Stimulated activated effector memory CD8-positive, alpha-beta T cell treated with anti-CD3 and anti-CD28 coated beads, Interleukin-12 subunit alpha, Interleukin-12 subunit beta, amount 100 ng/mL, for 72 hours (primary cell): ENCODE measurements at regions not wholly inside any gene's neighbourhood (a gene's known extent, or its start where the extent isn't known, plus 50 kb on each side); places are given as distances from the start of the nearest gene placed in this dataset.

Experiments used
- ATAC-seq: fragments of 150-1000 bp; cut with Tn5 transposase; 2 replicates; pipeline ENCODE4 v1.10.0; 2021
- DNase-seq, 2 donors: peaks; one replicate each; pipeline ENCODE4 v3.0.0; 2021 to 2022; ENCODE audit warnings: low spot score in 2 of 2
- H3K27ac Mint-ChIP-seq: one replicate; pipeline ENCODE4 v1.8.0; 2022; ENCODE audit warnings: mild to moderate bottlenecking, mixed read lengths
- H3K36me3 Mint-ChIP-seq: one replicate; pipeline ENCODE4 v1.8.0; 2022; ENCODE audit warnings: mild to moderate bottlenecking, mixed read lengths
- H3K4me1 Mint-ChIP-seq: one replicate; pipeline ENCODE4 v1.8.0; 2022; ENCODE audit warnings: mixed read lengths
- H3K4me3 Mint-ChIP-seq: one replicate; pipeline ENCODE4 v1.8.0; 2022; ENCODE audit warnings: mild to moderate bottlenecking, mixed read lengths
- H3K9me3 Mint-ChIP-seq: one replicate; pipeline ENCODE4 v1.8.0; 2022; ENCODE audit warnings: mixed read lengths

DNA sequence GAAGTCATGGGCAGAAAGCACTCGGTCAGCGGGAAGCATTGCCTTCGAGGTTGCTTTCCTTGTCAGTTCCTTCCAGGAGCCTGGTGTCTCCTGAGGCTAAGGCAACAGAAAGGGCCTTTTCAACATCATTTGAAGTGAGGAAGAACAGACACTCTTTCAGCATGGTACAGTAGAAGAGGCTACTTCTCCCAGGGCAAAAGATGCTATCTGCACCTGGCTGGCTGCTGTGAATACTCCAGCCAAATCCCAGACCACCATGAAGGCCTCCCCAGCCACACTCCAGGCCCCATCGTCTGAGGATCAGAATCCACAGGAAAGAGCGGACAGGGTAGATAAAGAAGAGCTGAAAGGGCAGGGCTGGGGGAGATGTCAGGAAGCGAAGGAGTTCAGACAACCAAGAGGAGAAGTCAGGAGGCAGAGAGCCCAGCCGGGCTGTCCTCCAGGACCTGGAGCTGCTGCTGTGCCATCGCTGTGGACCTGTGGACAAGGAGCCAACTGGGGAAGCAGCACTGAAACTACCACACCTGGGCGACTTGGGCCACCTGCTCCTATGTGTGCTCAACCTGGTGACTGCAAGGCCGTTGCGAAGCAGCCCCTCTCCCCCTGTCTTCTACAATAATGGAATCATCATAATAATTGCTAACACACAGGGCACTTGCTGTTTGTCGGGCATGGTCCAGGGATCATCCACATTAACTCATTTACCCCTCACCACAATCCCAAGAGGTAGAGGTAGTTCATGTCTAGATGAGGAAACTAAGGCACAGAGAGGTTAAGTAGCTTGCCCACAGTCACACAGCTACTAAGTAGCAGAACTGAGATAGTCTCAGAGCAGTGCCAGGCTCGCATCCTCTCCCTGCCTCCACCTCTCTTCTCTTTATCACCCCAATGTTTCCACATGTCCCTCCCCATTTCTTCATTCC lies 88.0 kb upstream of the ZBTB40 start:
- H3K36me3 Mint-ChIP-seq: no peaks in the 10 kb centered on the region
- ATAC-seq (no peak), DNase-seq (no peak)
- no peak overlapping the region for H3K27ac Mint-ChIP-seq
- no peak overlapping the region for H3K4me3 Mint-ChIP-seq
- no peaks in the 10 kb centered on the region for H3K9me3 Mint-ChIP-seq
- peaks cover 7% of the 10 kb centered on the region for H3K4me1 Mint-ChIP-seq

DNA sequence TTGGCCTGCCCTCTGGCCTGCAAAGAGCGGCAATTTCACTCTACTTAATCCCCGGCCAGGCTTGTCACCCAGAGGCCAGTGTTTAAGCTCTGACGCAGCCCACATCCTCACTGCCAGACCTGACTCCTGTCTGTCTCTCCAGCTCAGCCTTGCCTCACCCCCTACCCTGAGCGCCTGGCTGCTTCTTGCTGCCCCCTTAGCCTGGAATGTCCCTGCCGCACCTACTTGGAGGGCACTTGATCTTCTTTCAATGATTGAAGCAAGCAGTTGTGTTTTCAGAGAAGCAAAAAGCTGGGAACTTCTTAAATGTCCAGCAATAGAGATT lies 87.4 kb upstream of the ZBTB40 start:
- H3K36me3 Mint-ChIP-seq: no peaks in the 10 kb centered on the region
- no peaks in the 10 kb centered on the region for H3K9me3 Mint-ChIP-seq
- DNase-seq (no peak), ATAC-seq (no peak)
- H3K4me1 Mint-ChIP-seq: peaks cover 7% of the 10 kb centered on the region
- no peak overlapping the region for H3K4me3 Mint-ChIP-seq
- no peak overlapping the region for H3K27ac Mint-ChIP-seq

DNA sequence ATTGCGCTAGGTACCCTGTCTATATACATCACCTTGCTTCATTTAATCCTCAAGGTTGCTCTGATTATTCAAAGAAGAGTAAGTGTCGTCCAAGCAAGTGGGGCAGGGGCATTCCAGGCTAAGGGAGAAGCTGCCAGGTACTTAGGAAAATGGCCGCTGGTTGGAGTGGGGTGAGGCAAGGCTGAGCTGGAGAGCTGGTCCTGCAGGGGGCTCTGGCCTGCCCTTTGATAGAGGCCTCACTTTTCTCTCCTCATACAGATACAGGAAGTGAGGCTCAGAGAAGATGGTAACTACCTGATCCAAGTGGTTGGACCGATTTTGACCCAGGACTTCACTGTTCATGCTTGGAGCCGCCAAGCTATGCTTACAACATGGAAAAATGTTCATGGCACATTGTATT lies 86.9 kb upstream of the ZBTB40 start:
- Mint-ChIP-seq H3K4me1 (peaks cover 7% of the 10 kb centered on the region), H3K4me3 (no peak overlapping the region), H3K9me3 (no peaks in the 10 kb centered on the region), H3K36me3 (no peaks in the 10 kb centered on the region), H3K27ac (no peak overlapping the region)
- ATAC-seq (no peak), DNase-seq (no peak)

DNA sequence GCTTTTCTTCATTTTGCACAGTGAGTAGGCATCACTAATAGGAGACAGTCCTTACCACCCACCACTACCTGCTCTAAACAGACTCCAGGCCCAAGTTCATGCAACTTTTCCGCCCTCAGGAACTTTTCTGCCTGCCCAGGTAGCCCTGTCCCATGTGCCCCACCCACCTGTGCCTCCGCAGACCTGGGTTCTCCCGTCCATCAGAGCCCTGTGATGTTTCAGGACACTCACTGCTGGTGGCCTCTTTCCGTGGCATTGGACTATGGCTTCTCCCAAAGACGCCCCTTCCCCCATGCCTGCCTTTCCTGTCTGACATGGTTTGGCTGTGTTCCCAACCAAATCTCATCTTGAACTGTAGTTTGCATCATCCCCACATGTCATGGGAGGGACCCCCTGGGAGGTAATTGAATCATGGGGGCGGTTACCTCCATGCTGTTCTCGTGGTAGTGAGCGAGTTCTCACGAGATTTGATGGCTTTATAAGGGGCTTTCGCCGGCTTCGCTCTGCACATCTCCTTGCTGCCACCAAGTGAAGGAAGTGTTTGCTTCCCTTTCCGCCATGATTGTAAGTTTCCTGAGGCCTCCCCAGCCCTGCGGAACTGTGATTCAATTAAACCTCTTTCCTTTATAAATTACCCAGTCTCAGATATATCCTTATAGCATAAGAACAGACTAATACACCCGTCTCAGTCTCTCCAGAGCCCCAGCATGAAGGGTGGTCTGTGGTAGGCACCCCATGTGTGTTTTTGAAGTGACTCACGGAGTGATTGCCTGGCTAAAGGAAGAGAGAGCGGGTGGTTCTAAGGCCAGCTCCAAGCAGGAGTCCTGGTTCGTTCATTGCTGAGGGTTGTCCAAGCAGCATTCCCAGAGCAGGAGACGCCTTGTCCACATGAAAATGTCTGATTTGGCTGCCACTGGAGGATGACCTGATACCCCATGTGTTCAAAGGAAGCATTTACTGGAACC lies 86.0 kb upstream of the ZBTB40 start:
- no peaks in the 10 kb centered on the region for H3K9me3 Mint-ChIP-seq
- H3K36me3 Mint-ChIP-seq: no peaks in the 10 kb centered on the region
- H3K4me1 Mint-ChIP-seq: peaks cover 3% of the 10 kb centered on the region
- no peak overlapping the region for H3K27ac Mint-ChIP-seq
- H3K4me3 Mint-ChIP-seq: no peak overlapping the region
- DNase-seq: no peak
- no peak for ATAC-seq

GRCh38 chr1:22366346-22366745 lies 85.3 kb upstream of the ZBTB40 start:
- H3K4me3 Mint-ChIP-seq: no peak overlapping the region
- no peaks in the 10 kb centered on the region for H3K9me3 Mint-ChIP-seq
- no peaks in the 10 kb centered on the region for H3K4me1 Mint-ChIP-seq
- DNase-seq (no peak), ATAC-seq (no peak)
- H3K27ac Mint-ChIP-seq: no peak overlapping the region
- H3K36me3 Mint-ChIP-seq: no peaks in the 10 kb centered on the region

- no peak overlapping the region for H3K4me3 Mint-ChIP-seq
- no peaks in the 10 kb centered on the region for H3K9me3 Mint-ChIP-seq
- H3K27ac Mint-ChIP-seq: no peak overlapping the region
- ATAC-seq: no peak
- H3K4me1 Mint-ChIP-seq: no peaks in the 10 kb centered on the region
- no peaks in the 10 kb centered on the region for H3K36me3 Mint-ChIP-seq
- DNase-seq: no peak
Observed at GRCh38 chr1:22368125-22368524, 83.5 kb upstream of the ZBTB40 start.

GRCh38 chr1:22369294-22370189 lies 82.1 kb upstream of the ZBTB40 start:
- DNase-seq (no peak), ATAC-seq (no peak)
- H3K4me1 Mint-ChIP-seq: no peaks in the 10 kb centered on the region
- no peak overlapping the region for H3K4me3 Mint-ChIP-seq
- H3K27ac Mint-ChIP-seq: no peak overlapping the region
- H3K36me3 Mint-ChIP-seq: no peaks in the 10 kb centered on the region
- H3K9me3 Mint-ChIP-seq: no peaks in the 10 kb centered on the region

GRCh38 chr1:22370190-22370498 lies 81.5 kb upstream of the ZBTB40 start:
- no peaks in the 10 kb centered on the region for H3K9me3 Mint-ChIP-seq
- no peaks in the 10 kb centered on the region for H3K4me1 Mint-ChIP-seq
- H3K27ac Mint-ChIP-seq: no peak overlapping the region
- DNase-seq (no peak), ATAC-seq (no peak)
- H3K4me3 Mint-ChIP-seq: no peak overlapping the region
- H3K36me3 Mint-ChIP-seq: no peaks in the 10 kb centered on the region

- Mint-ChIP-seq H3K36me3 (no peaks in the 10 kb centered on the region), H3K4me3 (no peak overlapping the region), H3K27ac (no peak overlapping the region), H3K4me1 (no peaks in the 10 kb centered on the region), H3K9me3 (no peaks in the 10 kb centered on the region)
- ATAC-seq (no peak), DNase-seq (no peak)
Observed at GRCh38 chr1:22371408-22371807, 80.2 kb upstream of the ZBTB40 start.

- no peak overlapping the region for H3K4me3 Mint-ChIP-seq
- DNase-seq (no peak), ATAC-seq (no peak)
- no peaks in the 10 kb centered on the region for H3K4me1 Mint-ChIP-seq
- H3K9me3 Mint-ChIP-seq: no peaks in the 10 kb centered on the region
- H3K27ac Mint-ChIP-seq: no peak overlapping the region
- H3K36me3 Mint-ChIP-seq: no peaks in the 10 kb centered on the region
Observed at GRCh38 chr1:22373252-22373651, 78.4 kb upstream of the ZBTB40 start.

GRCh38 chr1:22374001-22374400 lies 77.7 kb upstream of the ZBTB40 start:
- ATAC-seq (no peak), DNase-seq (no peak)
- Mint-ChIP-seq H3K27ac (no peak overlapping the region), H3K36me3 (no peaks in the 10 kb centered on the region), H3K4me1 (no peaks in the 10 kb centered on the region), H3K4me3 (no peak overlapping the region), H3K9me3 (no peaks in the 10 kb centered on the region)

DNA sequence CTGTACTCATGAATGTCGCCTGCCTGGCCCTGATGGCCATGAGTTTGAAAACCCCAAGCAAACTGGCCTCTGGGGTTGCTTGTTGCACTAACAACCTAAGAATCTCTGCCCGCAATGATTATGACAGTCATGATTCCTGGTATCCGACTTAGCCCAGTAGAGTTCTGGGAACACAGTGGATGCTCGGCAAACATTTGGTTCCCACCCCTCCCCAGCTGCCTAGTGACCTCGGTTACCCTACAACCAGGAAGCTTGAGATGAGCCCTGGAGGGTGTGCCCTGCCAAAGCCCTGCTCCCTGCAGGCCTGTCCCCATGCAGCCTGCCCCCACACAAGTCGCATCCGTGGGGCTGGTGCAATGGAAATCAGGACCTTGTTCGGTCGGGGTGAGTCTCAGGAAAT lies 76.0 kb upstream of the ZBTB40 start:
- H3K27ac Mint-ChIP-seq: no peak overlapping the region
- H3K9me3 Mint-ChIP-seq: no peaks in the 10 kb centered on the region
- H3K4me3 Mint-ChIP-seq: no peak overlapping the region
- no peak for DNase-seq
- H3K36me3 Mint-ChIP-seq: no peaks in the 10 kb centered on the region
- H3K4me1 Mint-ChIP-seq: no peaks in the 10 kb centered on the region
- no peak for ATAC-seq

DNA sequence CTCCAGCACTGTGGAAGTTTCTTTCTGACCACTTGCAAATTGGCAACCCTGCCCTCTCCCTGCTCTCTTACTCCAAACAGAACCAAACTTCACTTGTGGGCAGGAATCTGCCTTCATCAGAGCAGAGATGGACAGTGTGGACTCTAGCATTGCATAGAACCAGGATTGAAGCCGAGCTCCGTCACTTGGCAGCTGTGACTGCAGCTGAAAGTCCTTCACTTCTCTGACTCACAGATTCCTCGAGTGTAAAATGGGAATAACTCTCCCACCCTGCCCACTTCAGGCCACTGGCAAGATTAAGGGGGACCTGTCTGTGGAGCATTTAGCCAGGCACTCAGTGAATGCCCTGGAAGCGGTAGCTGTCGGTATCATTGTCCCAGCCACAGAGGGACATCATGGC lies 75.7 kb upstream of the ZBTB40 start:
- ATAC-seq: no peak
- H3K36me3 Mint-ChIP-seq: no peaks in the 10 kb centered on the region
- no peak overlapping the region for H3K4me3 Mint-ChIP-seq

DNA sequence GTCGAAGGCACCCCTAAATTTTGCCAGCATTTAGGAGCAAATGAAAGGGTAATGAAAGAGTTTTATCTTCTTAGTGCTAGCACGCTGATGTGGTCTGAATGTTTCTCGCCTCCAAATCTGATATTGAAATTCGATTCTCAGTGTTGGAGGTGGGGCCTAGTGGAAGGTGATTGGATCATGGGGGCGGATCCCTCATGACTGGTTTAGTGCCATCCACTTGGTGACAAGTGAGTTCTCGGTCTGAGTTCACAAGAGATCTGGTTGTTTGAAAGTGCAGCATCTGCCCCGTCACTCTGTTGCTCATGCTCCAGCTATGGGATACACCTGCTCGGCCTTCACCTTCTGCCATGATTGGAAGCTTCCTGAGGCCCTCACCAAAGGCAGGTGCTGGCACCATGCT lies 75.1 kb upstream of the ZBTB40 start:
- Mint-ChIP-seq H3K4me1 (no peaks in the 10 kb centered on the region), H3K4me3 (no peak overlapping the region), H3K9me3 (no peaks in the 10 kb centered on the region), H3K36me3 (no peaks in the 10 kb centered on the region), H3K27ac (no peak overlapping the region)
- ATAC-seq: no peak
- no peak for DNase-seq

More for the DNA sequence above, 75.7 kb upstream of the ZBTB40 start:
- DNase-seq: no peak
- no peaks in the 10 kb centered on the region for H3K9me3 Mint-ChIP-seq
- H3K27ac Mint-ChIP-seq: no peak overlapping the region
- no peaks in the 10 kb centered on the region for H3K4me1 Mint-ChIP-seq

DNA sequence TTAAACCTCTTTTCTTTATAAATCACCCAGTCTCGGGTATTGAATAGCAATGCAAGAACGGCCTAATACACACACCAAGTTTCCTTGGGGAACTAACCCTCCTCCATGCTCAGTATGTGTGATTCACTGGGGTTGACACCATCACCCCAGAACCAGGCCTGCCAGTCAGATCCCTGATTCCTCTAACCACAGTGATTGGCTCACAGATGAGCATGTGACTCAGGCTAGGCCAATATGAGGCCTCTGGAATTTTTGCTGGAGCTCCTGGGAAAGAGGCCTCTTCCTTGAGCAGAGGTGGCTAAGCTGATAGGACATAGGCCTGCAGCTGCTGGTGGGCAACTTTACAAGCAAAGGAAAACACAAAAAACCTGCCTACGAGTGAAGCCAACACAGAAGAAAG lies 74.7 kb upstream of the ZBTB40 start:
- no peak overlapping the region for H3K4me3 Mint-ChIP-seq
- no peak for DNase-seq
- H3K4me1 Mint-ChIP-seq: no peaks in the 10 kb centered on the region
- H3K9me3 Mint-ChIP-seq: no peaks in the 10 kb centered on the region
- ATAC-seq: no peak
- no peak overlapping the region for H3K27ac Mint-ChIP-seq
- H3K36me3 Mint-ChIP-seq: no peaks in the 10 kb centered on the region
